ENCODE measurements at regions not wholly inside any gene's neighbourhood (a gene's known extent, or its start where the extent isn't known, plus 50 kb on each side); places are given as distances from the start of the nearest gene placed in this dataset.
"Not testable (repeated sequence)": the region's sequence is repeated elsewhere in the genome, so short reads cannot be mapped to it uniquely, and the experiment has no call there.

DNA sequence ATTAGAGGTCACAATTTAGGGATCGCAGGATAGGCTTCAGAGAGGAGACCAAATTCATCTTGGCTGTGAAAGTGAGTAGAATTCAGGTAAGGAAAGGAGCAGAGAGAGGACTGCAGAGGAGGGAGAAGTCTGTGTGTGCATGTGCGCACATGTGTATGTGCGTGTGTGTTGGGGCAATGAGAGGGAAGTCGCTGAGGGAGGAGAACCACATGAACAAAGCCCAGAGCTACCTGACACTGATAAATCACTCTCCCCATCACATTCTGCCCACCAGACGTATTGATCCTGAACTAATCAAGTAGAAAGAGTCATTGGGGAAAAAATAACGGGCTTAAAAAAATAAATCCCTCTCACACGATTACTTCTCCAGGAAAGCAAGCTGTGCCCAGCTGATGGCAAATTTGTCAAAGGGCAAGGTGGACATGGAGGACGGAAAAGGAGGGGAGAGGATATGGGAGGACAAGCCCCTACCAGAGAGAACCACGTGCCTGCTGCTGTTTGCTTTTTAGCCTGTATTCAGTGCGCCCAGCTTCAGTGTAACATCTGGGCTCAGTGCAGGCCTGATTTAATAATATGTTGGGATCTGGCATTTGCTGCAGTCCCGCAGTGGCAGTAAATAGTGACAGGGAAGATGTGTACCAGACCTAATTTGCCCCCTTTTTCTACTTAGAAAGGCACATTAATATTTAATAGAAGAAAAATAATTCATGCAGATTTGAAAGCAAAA is 307.5 kb downstream of the C1D start:
- Histone ChIP-seq H3K9ac (ENCODE audit: insufficient read length) (no peak overlapping the region), H3K9me3 (ENCODE audit: low read depth, low read length) (no peaks in the 10 kb centered on the region), H3K27ac (no peak overlapping the region), H3K4me3 (no peak overlapping the region), H3K36me3 (ENCODE audit: insufficient read depth, low read length) (no peaks in the 10 kb centered on the region)
- no peak for DNase-seq (ENCODE audit: low read depth, low spot score)
- TF ChIP-seq FOXP2 (optimal IDR thresholded peaks at IDR 0.05; ENCODE audit: control extremely low read depth, extremely low read length, insufficient read depth) (no peak), EZH2 (IDR thresholded peaks at IDR 0.05) (no peak), POLR2AphosphoS5 (IDR thresholded peaks at IDR 0.05; ENCODE audit: borderline replicate concordance, low read depth, low read length) (no peak)

DNA sequence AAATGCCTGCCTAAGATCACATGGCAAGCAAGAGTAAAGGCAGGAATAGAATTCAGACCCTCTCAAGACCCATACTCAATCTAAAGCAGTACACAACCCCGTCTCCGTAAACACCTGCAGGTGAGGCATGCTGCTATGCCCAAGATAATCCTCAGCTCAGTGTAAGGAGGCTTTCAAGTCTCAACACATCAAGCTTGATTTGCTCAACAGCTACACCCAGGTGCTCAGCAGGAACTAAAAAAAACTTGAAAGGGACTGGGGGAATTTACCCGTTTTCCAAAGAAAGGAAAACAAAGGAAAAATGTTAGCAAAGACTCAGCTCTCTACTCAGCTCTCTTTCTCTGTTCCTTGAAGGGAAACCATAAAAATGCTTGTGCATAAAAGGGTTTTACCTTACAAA is 301.8 kb downstream of the C1D start:
- Histone ChIP-seq H3K4me3 (no peak overlapping the region), H3K36me3 (ENCODE audit: insufficient read depth, low read length) (no peaks in the 10 kb centered on the region), H3K9me3 (ENCODE audit: low read depth, low read length) (no peaks in the 10 kb centered on the region), H3K27ac (no peak overlapping the region), H3K9ac (ENCODE audit: insufficient read length) (no peak overlapping the region)
- no peak for DNase-seq (ENCODE audit: low read depth, low spot score)
- no peak for TF ChIP-seq POLR2AphosphoS5 (IDR thresholded peaks at IDR 0.05; ENCODE audit: borderline replicate concordance, low read depth, low read length)
- TF ChIP-seq EZH2 (IDR thresholded peaks at IDR 0.05): no peak
- no peak for TF ChIP-seq FOXP2 (optimal IDR thresholded peaks at IDR 0.05; ENCODE audit: control extremely low read depth, extremely low read length, insufficient read depth)

DNA sequence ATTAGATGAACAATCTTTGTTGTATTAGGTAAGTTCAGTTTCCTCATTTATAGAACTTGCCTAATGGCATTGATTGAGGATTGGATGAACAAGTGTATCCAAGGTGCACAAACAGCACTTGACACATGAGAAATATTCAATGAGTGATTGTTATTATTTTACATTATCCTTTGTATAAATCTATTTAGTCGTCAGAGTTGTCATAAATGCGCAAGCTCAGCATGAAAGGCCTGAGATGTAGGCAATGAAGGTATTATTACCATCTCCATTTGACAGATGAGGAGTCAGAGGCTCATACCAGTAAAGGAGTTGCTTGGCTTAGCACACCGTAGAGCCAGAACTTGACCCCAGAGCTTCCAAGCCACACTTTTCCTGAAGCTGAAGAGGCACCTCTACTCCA is 291.4 kb downstream of the C1D start:
- no peaks in the 10 kb centered on the region for H3K9me3 ChIP-seq (ENCODE audit: low read depth, low read length)
- H3K36me3 ChIP-seq (ENCODE audit: insufficient read depth, low read length): no peaks in the 10 kb centered on the region
- no peak for DNase-seq (ENCODE audit: low read depth, low spot score)
- H3K27ac ChIP-seq: no peak overlapping the region
- H3K4me3 ChIP-seq: no peak overlapping the region
- H3K9ac ChIP-seq (ENCODE audit: insufficient read length): no peak overlapping the region
- TF ChIP-seq FOXP2 (optimal IDR thresholded peaks at IDR 0.05; ENCODE audit: control extremely low read depth, extremely low read length, insufficient read depth): no peak
- no peak for TF ChIP-seq EZH2 (IDR thresholded peaks at IDR 0.05)
- TF ChIP-seq POLR2AphosphoS5 (IDR thresholded peaks at IDR 0.05; ENCODE audit: borderline replicate concordance, low read depth, low read length): no peak

DNA sequence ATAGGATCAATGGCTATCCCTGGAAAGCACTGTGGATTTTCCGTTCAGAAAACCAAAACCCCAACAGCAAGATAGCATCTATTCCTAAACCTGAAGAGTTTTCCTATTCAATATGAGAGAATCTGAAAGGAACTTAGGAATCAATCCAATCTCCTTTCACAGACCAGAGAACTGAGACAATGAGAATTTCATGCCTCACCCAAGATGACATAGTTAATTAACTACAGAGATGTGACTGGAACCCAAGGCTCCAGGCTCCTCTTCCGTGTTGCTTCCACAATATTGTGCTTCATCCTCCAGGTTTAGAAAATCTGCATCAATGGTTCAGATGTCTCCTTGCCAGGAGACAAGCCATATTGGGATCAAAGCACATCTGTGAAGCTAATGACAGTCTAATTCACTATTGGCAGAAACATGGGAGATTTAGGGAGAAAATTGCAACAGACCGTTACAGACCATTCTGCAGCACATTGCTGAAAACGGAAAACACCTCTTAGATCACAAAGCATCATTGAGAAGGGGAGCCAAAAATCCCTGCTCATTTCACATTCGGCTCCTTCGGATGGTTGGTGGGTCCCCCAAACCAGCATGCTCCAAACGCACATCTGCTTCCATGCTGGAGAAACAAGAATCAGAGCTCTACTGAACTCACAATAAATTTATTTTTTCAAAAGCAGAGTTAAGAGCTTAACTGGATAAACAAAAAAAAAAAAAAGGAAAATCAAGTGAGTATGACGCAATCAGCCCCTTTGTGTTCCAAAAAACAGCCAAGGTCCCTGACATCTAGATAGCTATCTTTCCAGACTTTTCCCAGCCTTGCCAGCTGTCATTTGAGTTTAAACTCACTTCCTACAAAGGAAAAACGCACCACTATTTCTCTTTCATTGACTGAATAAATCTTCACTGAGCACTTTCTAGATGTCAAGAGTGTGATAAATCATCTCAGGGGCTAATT is 290.3 kb downstream of the C1D start:
- Histone ChIP-seq H3K9ac (ENCODE audit: insufficient read length) (no peak overlapping the region), H3K36me3 (ENCODE audit: insufficient read depth, low read length) (no peaks in the 10 kb centered on the region), H3K9me3 (ENCODE audit: low read depth, low read length) (no peaks in the 10 kb centered on the region), H3K27ac (no peak overlapping the region), H3K4me3 (no peak overlapping the region)
- no peak for TF ChIP-seq POLR2AphosphoS5 (IDR thresholded peaks at IDR 0.05; ENCODE audit: borderline replicate concordance, low read depth, low read length)
- TF ChIP-seq FOXP2 (optimal IDR thresholded peaks at IDR 0.05; ENCODE audit: control extremely low read depth, extremely low read length, insufficient read depth): no peak
- TF ChIP-seq EZH2 (IDR thresholded peaks at IDR 0.05): no peak
- no peak for DNase-seq (ENCODE audit: low read depth, low spot score)

DNA sequence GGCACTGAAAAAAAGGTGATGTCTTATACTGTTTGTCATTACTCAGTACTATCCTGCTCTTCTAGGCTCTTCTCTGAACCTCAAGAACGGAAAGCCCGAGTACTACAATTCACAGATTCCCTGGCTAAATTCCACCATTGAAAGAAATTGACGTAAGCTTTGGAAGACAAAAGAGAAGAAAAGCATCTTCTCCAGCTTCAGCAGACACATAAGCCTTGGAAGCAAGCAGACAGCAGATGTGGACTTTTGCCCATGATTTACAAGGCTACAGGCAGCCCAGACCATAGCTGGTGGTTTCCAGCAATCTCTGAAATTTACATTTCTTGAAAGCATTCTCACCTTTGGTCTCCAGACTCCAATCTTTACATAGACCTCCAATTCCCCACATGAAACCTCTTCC is 289.0 kb downstream of the C1D start:
- Histone ChIP-seq H3K9me3 (ENCODE audit: low read depth, low read length) (no peaks in the 10 kb centered on the region), H3K27ac (no peak overlapping the region), H3K9ac (ENCODE audit: insufficient read length) (no peak overlapping the region), H3K4me3 (no peak overlapping the region), H3K36me3 (ENCODE audit: insufficient read depth, low read length) (no peaks in the 10 kb centered on the region)
- no peak for DNase-seq (ENCODE audit: low read depth, low spot score)
- no peak for TF ChIP-seq EZH2 (IDR thresholded peaks at IDR 0.05)
- no peak for TF ChIP-seq POLR2AphosphoS5 (IDR thresholded peaks at IDR 0.05; ENCODE audit: borderline replicate concordance, low read depth, low read length)

DNA sequence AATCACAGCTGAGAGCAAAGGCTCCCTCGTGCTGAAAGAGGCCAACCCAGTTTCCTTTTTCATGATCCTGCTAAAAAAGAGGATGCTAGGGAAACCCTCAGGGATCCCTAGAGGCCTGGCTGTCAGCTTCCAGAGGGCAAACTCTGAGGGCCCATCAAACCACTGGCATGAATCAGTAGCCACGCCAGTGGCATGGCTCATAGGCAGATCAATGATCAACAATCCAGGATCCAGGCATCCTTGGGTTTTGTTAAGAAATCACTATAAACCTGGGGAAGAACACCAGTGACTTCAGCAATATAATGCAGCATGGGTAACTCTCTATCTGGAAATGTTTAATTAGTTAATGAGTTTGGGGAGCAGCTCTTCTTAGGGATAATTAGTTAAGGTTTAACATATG is 286.5 kb downstream of the C1D start:
- H3K9me3 ChIP-seq (ENCODE audit: low read depth, low read length): no peaks in the 10 kb centered on the region
- no peak overlapping the region for H3K27ac ChIP-seq
- H3K4me3 ChIP-seq: no peak overlapping the region
- H3K36me3 ChIP-seq (ENCODE audit: insufficient read depth, low read length): no peaks in the 10 kb centered on the region
- TF ChIP-seq POLR2AphosphoS5 (IDR thresholded peaks at IDR 0.05; ENCODE audit: borderline replicate concordance, low read depth, low read length) (no peak), FOXP2 (optimal IDR thresholded peaks at IDR 0.05; ENCODE audit: control extremely low read depth, extremely low read length, insufficient read depth) (no peak), EZH2 (IDR thresholded peaks at IDR 0.05) (no peak)
- no peak for DNase-seq (ENCODE audit: low read depth, low spot score)
- H3K9ac ChIP-seq (ENCODE audit: insufficient read length): no peak overlapping the region

DNA sequence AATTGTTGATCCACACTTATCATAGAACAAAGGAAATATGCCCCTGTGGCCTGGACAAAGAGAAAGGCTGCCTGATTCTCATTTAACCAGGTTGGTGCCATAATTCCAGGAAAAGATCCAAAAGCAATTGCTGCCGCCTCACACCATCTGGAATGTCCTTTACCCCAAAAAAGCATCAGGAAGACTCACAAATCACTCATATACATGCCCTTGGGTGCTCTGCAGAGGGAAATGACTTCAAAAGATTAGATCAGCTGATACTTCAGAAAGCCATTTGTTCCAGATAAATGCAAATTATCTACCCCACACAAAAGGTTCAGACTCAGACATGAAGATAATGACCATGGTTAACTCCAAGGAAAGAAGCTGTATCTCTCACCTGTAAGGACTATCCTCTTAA is 285.8 kb downstream of the C1D start:
- no peak for TF ChIP-seq POLR2AphosphoS5 (IDR thresholded peaks at IDR 0.05; ENCODE audit: borderline replicate concordance, low read depth, low read length)
- no peak for TF ChIP-seq EZH2 (IDR thresholded peaks at IDR 0.05)
- no peak for TF ChIP-seq FOXP2 (optimal IDR thresholded peaks at IDR 0.05; ENCODE audit: control extremely low read depth, extremely low read length, insufficient read depth)
- H3K36me3 ChIP-seq (ENCODE audit: insufficient read depth, low read length): no peaks in the 10 kb centered on the region
- H3K4me3 ChIP-seq: no peak overlapping the region
- no peak overlapping the region for H3K9ac ChIP-seq (ENCODE audit: insufficient read length)
- no peak overlapping the region for H3K27ac ChIP-seq
- H3K9me3 ChIP-seq (ENCODE audit: low read depth, low read length): no peaks in the 10 kb centered on the region
- no peak for DNase-seq (ENCODE audit: low read depth, low spot score)

DNA sequence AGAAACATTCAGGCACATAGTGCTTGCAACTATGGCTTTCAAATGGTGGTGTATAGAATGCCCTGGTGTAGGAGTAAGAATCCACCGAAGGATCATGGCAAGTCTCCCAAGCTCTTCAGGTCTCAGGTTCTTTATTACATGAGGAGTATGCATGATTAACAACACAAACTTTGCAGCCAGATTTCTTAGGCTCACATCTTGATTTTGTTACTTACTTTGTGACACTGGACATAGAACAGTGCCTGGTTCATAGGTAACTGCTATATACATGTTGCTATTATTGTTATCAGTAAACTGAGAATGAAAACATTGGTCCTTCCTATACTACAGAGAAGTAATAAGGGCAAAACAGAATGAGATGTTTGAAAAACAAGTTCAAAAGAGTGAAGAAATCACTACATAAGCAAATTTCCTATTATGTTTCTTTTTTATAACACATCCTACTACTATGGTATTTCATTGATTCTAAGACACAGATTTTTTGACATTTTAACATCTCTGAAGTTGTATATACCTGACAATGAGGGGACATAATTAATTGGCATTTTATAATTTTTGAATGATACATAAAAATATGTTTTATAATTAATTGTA is 284.9 kb downstream of the C1D start:
- Histone ChIP-seq H3K36me3 (ENCODE audit: insufficient read depth, low read length) (no peaks in the 10 kb centered on the region), H3K9ac (ENCODE audit: insufficient read length) (no peak overlapping the region), H3K9me3 (ENCODE audit: low read depth, low read length) (no peaks in the 10 kb centered on the region), H3K27ac (no peak overlapping the region), H3K4me3 (no peak overlapping the region)
- no peak for DNase-seq (ENCODE audit: low read depth, low spot score)
- no peak for TF ChIP-seq POLR2AphosphoS5 (IDR thresholded peaks at IDR 0.05; ENCODE audit: borderline replicate concordance, low read depth, low read length)

DNA sequence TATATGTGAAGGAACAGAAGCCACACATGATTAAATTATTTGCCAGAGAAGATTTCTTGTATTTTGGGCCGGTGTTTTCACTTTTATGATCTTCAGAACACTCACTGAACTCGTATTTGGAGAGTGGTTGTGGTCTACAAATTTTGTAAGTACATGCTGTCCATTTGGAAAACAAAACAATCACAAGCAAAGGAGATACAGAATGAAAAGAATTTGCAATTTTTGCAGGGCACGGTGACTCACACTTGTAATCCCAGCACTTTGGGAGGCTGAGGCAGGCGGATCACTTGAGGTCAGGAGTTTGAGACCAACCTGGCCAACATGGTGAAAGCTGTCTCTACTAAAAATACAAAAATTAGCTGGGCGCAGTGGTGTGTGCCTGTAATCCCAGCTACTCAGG is 282.0 kb downstream of the C1D start:
- not testable (repeated sequence) for H3K9ac ChIP-seq (ENCODE audit: insufficient read length); H3K36me3 ChIP-seq (ENCODE audit: insufficient read depth, low read length); DNase-seq (ENCODE audit: low read depth, low spot score); H3K4me3 ChIP-seq; H3K27ac ChIP-seq; H3K9me3 ChIP-seq (ENCODE audit: low read depth, low read length)

All from SK-N-MC (cell line).